K562 (cell line): ENCODE measurements at regions not wholly inside any gene's neighbourhood (a gene's known extent, or its start where the extent isn't known, plus 50 kb on each side); places are given as distances from the start of the nearest gene placed in this dataset.
A peak's percentile ranks its signal among the peaks of the same experiment; 100 is the strongest.

Experiments used
- ATAC-seq: fragments of 200-7000 bp; cut with Tn5 transposase; 3 replicates; pipeline ENCODE4 v1.9.1; 2020; ENCODE audit warnings: moderate library complexity
- BruUV-seq: library from RNA; stranded (reverse); fragments of 400-500 nt; replicated peaks from 2 replicates; lab custom pipeline; 2021; lab: Mats Ljungman, UMichigan
- CTCF ChIA-PET: fragments of 300-600 bp; formaldehyde crosslinking; extraction: SDS; loops from one replicate; lab custom pipeline; 2021; ENCODE audit warnings: low intra/inter-chr PET ratio; lab: Yijun Ruan, JAX
- POLR2A ChIA-PET: fragments of 300-600, 350-650 bp; sonication (Branson Sonifier 250); formaldehyde crosslinking; extraction: SDS; loops from one replicate; lab custom pipeline; 2021; ENCODE audit warnings: antibody characterized with exemption, inconsistent platforms; lab: Yijun Ruan, JAX
- DNase-seq, 4 experiments: peaks; one replicate each; pipeline versions ENCODE4 v3.0.0 to v3.0.0-alpha.2; 2011 to 2018; ENCODE audit warnings: low spot score in 3 of 4, mixed read lengths in 3 of 4; ENCODE audit errors: extremely low read depth in 1 of 4
- FAIRE-seq: peaks from 2 replicates; lab custom pipeline; 2011; peaks lifted over from hg19 to GRCh38; lab: Jason Lieb, UNC
- H2AFZ ChIP-seq: 2 replicates; pipeline ENCODE4 v1.6.0; 2011; ENCODE audit warnings: low read depth, low read length, control low read depth, inconsistent platforms
- H3K27ac ChIP-seq: fragments of 200-600 bp; 3 replicates; pipeline ENCODE4 v1.8.0; 2011; ENCODE audit warnings: low read depth, mild to moderate bottlenecking, control low read depth, inconsistent platforms, low read length, moderate library complexity, mixed read lengths; ENCODE audit errors: extremely low read depth
- H3K27me3 ChIP-seq, 2 experiments: fragments of 300-600 bp in 1 of 2; 2 replicates in 1 of 2; 3 replicates in 1 of 2; pipeline versions ENCODE4 v1.6.0 to v1.8.0; 2011; ENCODE audit warnings: inconsistent platforms in 2 of 2, low read length in 2 of 2, mild to moderate bottlenecking in 1 of 2, mixed read lengths in 1 of 2, moderate library complexity in 1 of 2; ENCODE audit not compliant: control insufficient read depth in 2 of 2, insufficient read depth in 2 of 2
- H3K36me3 ChIP-seq: fragments of 300-600 bp; 3 replicates; pipeline ENCODE4 v1.8.0; 2011; ENCODE audit warnings: mild to moderate bottlenecking, low read length, inconsistent platforms; ENCODE audit not compliant: control insufficient read depth, insufficient read depth
- H3K4me1 ChIP-seq, 2 experiments: fragments of 200-600 bp in 1 of 2; replicated peaks in 1 of 2; 2 replicates in 1 of 2; 3 replicates in 1 of 2; pipeline versions ENCODE4 v1.5.1 to v1.8.0; 2011; ENCODE audit warnings: inconsistent platforms in 2 of 2, low read length in 2 of 2, mild to moderate bottlenecking in 1 of 2, mixed read lengths in 1 of 2, moderate library complexity in 1 of 2; ENCODE audit not compliant: control insufficient read depth in 2 of 2, insufficient read depth in 2 of 2
- H3K4me2 ChIP-seq: 2 replicates; pipeline ENCODE4 v1.6.1; 2011; ENCODE audit warnings: low read length, control low read depth, inconsistent platforms, mixed read lengths; ENCODE audit not compliant: insufficient read depth
- H3K4me3 ChIP-seq: fragments of 200-600 bp; sonication (generic), shearing (Covaris generic); 2 replicates; pipeline ENCODE4 v1.5.1; 2016; ENCODE audit warnings: control low read depth, inconsistent platforms
- H3K79me2 ChIP-seq: fragments of 200-600 bp; 3 replicates; pipeline ENCODE4 v1.8.0; 2011; ENCODE audit warnings: low read length, inconsistent platforms; ENCODE audit not compliant: control insufficient read depth, insufficient read depth
- H3K9ac ChIP-seq, 2 experiments: 2 replicates each; pipeline versions ENCODE4 v1.6.0 to v1.6.1; 2011; ENCODE audit warnings: low read depth in 2 of 2, low read length in 2 of 2, control low read depth in 1 of 2, inconsistent platforms in 1 of 2, mild to moderate bottlenecking in 1 of 2, mixed read lengths in 1 of 2; ENCODE audit not compliant: insufficient read depth in 1 of 2
- H3K9me1 ChIP-seq: one replicate; pipeline ENCODE4 v1.6.0; 2011; ENCODE audit warnings: inconsistent platforms, mild to moderate bottlenecking, low read length, moderate library complexity; ENCODE audit not compliant: control insufficient read depth, insufficient read depth
- H3K9me3 ChIP-seq: replicated peaks from 2 replicates; pipeline ENCODE4 v1.5.1; 2011; ENCODE audit warnings: low read depth, low read length, inconsistent platforms; ENCODE audit not compliant: control insufficient read depth, insufficient read depth
- H4K20me1 ChIP-seq: replicated peaks from 2 replicates; pipeline ENCODE4 v1.6.1; 2011; ENCODE audit warnings: low read length, inconsistent platforms, mixed read lengths; ENCODE audit not compliant: control insufficient read depth, insufficient read depth
- ARHGAP35 ChIP-seq: fragments of 450-650 bp; IDR thresholded peaks from 2 replicates; pipeline ENCODE4 v1.6.1; 2018; ENCODE audit not compliant: partially characterized antibody
- ELF4 ChIP-seq: fragments of 450-650 bp; formaldehyde crosslinking; IDR thresholded peaks from 2 replicates; pipeline ENCODE4 v1.4.0; 2022; ENCODE audit warnings: missing genetic modification characterization
- EP300 ChIP-seq: IDR thresholded peaks from 2 replicates; pipeline ENCODE4 v1.6.1; 2012; ENCODE audit warnings: low read length, improper control_type of control experiment
- EZH2 ChIP-seq: IDR thresholded peaks from 2 replicates; pipeline ENCODE4 v1.6.1; 2012; ENCODE audit warnings: low read depth, mild to moderate bottlenecking, inconsistent platforms, low read length, borderline replicate concordance
- GATAD2B ChIP-seq: fragments of 450-650 bp; IDR thresholded peaks from 2 replicates; pipeline ENCODE4 v1.6.1; 2017; ENCODE audit warnings: mild to moderate bottlenecking, borderline replicate concordance
- LARP7 ChIP-seq: fragments of 450-650 bp; IDR thresholded peaks from 2 replicates; pipeline ENCODE4 v1.6.1; 2016
- MTA1 ChIP-seq: fragments of 450-650 bp; IDR thresholded peaks from 2 replicates; pipeline ENCODE4 v1.6.1; 2017; ENCODE audit warnings: borderline replicate concordance
- MTA2 ChIP-seq: fragments of 450-650 bp; IDR thresholded peaks from 2 replicates; pipeline ENCODE4 v1.6.1; 2016; ENCODE audit warnings: low read depth
- NCOA2 ChIP-seq, 2 experiments: fragments of 450-650 bp; IDR thresholded peaks; 2 replicates each; pipeline ENCODE4 v1.6.1; 2018; ENCODE audit warnings: mild to moderate bottlenecking in 2 of 2, moderate library complexity in 1 of 2; ENCODE audit not compliant: partially characterized antibody in 2 of 2
- PHF20 ChIP-seq: fragments of 450-650 bp; IDR thresholded peaks from 2 replicates; pipeline ENCODE4 v1.6.1; 2018; ENCODE audit not compliant: partially characterized antibody
- POLR2AphosphoS5 ChIP-seq: IDR thresholded peaks from 2 replicates; pipeline ENCODE4 v1.6.1; 2011; ENCODE audit warnings: mild to moderate bottlenecking, low read depth, low read length, moderate library complexity; ENCODE audit not compliant: control insufficient read depth, insufficient read depth
- RBM14 ChIP-seq: fragments of 200-400 bp; formaldehyde crosslinking; IDR thresholded peaks from 2 replicates; pipeline ENCODE4 v1.6.1; 2018; ENCODE audit warnings: low read depth, mild to moderate bottlenecking, low read length, moderate library complexity, borderline replicate concordance; ENCODE audit not compliant: insufficient read depth
- ZFP1 ChIP-seq: fragments of 450-650 bp; formaldehyde crosslinking; IDR thresholded peaks from 2 replicates; pipeline ENCODE4 v1.4.0; 2020; ENCODE audit warnings: mild to moderate bottlenecking, mixed read lengths
- ZFPM2 ChIP-seq: fragments of 250-450 bp; sonication (Bioruptor Pico); IDR thresholded peaks from 2 replicates; pipeline ENCODE4 v1.5.1; 2022; ENCODE audit warnings: mild to moderate bottlenecking
- ZNF143 ChIP-seq: sonication (generic); formaldehyde crosslinking; IDR thresholded peaks from 2 replicates; pipeline ENCODE4 v1.9.0; 2022; ENCODE audit warnings: mild to moderate bottlenecking, missing genetic modification reagents
- ZNF431 ChIP-seq: sonication (generic); formaldehyde crosslinking; IDR thresholded peaks from 2 replicates; pipeline ENCODE4 v1.8.0; 2022; ENCODE audit warnings: mild to moderate bottlenecking, missing genetic modification reagents
- ZNF764 ChIP-seq: fragments of 250-450 bp; sonication (Bioruptor Pico); IDR thresholded peaks from 2 replicates; pipeline ENCODE4 v1.4.0; 2020; ENCODE audit warnings: low read depth, mild to moderate bottlenecking, moderate library complexity
- ZNF780A ChIP-seq: fragments of 250-450 bp; sonication (Bioruptor Pico); IDR thresholded peaks from 2 replicates; pipeline ENCODE4 v1.5.0; 2021; ENCODE audit warnings: mild to moderate bottlenecking
- WGBS: fragments of 100-300 bp; shearing (Covaris generic); methylation state at CpG from one replicate; pipeline ENCODE4 v1.1.6; 2016; ENCODE audit warnings: low coverage, mixed read lengths; ENCODE audit not compliant: insufficient coverage; ENCODE audit errors: missing lambda C conversion rate; 5-methylcytosine and 5-hydroxymethylcytosine counted together
- in situ Hi-C: fragments of 300-500 bp; cut with MboI; formaldehyde crosslinking; loops from 4 replicates; pipeline ENCODE4 v1.15.0; 2018; ENCODE audit warnings: inconsistent platforms, mixed read lengths
- intact Hi-C: fragments of 100-400 bp; cut with micrococcal nuclease; formaldehyde crosslinking; loops from 2 replicates; pipeline ENCODE4 v1.14.2; 2022
- TF ChIP-seq, protein P1 (sequence below): fragments of 450-650 bp; IDR thresholded peaks from 2 replicates; pipeline ENCODE4 v1.6.1; 2016; ENCODE audit warnings: borderline replicate concordance
- TF ChIP-seq, protein P2 (sequence below): fragments of 250-450 bp; sonication (Bioruptor Pico); IDR thresholded peaks from 2 replicates; pipeline ENCODE4 v1.5.0; 2020; ENCODE audit warnings: mild to moderate bottlenecking
- TF ChIP-seq, protein P3 (sequence below): sonication (generic); formaldehyde crosslinking; IDR thresholded peaks from 2 replicates; pipeline ENCODE4 v1.8.0; 2022; ENCODE audit warnings: mild to moderate bottlenecking, missing genetic modification reagents

DNA sequence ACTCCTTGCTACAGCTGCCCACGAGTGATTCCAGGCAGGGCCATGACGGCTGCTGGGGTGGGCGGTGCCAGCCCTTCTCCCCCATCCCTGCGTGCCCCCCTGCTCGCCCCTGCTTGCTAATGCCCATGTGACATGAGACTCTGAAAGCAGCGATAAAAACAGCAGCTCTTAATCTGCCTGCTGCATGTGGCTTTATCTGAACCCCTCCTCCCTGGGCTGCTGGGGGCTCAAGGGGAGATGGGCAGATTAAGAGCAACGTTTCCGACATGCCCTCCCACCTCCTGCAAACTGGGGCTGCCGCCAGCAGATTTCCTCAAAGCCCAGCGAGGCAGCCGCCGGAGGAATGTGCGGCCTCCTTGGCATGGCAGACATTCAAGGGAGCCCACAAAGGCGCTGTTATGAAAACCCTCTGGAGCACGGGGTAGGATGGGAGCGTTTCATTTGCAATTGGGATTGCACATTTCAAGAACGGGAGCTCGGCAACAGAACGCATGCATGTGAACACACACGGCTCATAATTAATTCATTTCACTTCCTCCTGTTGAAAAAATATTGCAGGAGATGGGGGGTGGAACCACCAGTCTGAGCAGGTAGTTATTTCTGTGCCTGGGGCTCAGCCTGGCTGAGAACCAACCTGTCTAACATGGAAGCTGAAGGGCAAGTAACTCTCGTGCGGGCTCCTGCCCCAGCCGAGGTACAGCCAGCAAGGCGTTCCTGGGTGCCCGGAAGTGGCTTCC, 504.2 kb upstream of the PROK2 start:
- H3K4me1 ChIP-seq, result peaks cover 41 to 55% of the 10 kb centered on the region in 2 experiments
- ATAC-seq, result peak; percentile 70
- peak overlapping the region; percentile 68 for H2AFZ ChIP-seq
- intact Hi-C loops (loop anchor here (5.0 kb wide), 1 partner anchor 33 kb away; no protein-coding TSS in a partner anchor), in situ Hi-C loops (no loop called here)
- WGBS, result 3% methylated on average over 25 of the region's 25 CpGs
- FAIRE-seq, result peak; percentile 93
- no peaks in the 10 kb centered on the region for H3K9me1 ChIP-seq
- H3K36me3 ChIP-seq, result no peaks in the 10 kb centered on the region
- H3K9me3 ChIP-seq, result 0 out of 2 replicates have a peak, but pooled peaks cover 2% of the 10 kb centered on the region
- H3K4me3 ChIP-seq, result peak overlapping the region; percentile 26
- H3K4me2 ChIP-seq, result peak overlapping the region; percentile 70
- BruUV-seq, result TSS peak; percentile 90
- CTCF ChIA-PET, result no interaction called here
- no peaks in the 10 kb centered on the region for H3K27me3 ChIP-seq
- peak; percentile 28 to 88 (median 58) for DNase-seq
- H3K27ac ChIP-seq, result peak overlapping the region; percentile 78
- H3K79me2 ChIP-seq, result peaks cover 6% of the 10 kb centered on the region; the same call in 1 of the 3 replicates
- POLR2A ChIA-PET, result interaction anchor here (0.5 to 1.6 kb wide), 8 partner anchors 9 to 802 kb away, joined by 3 to 6 read pairs (median 4); no protein-coding TSS in a partner anchor
- H3K9ac ChIP-seq, result peak overlapping the region; percentile 66 to 88
- no peaks in the 10 kb centered on the region for H4K20me1 ChIP-seq
- TF ChIP-seq MTA1, result peak; percentile 78
- TF ChIP-seq PHF20, result no peak
- TF ChIP-seq RBM14, result no peak
- no peak for TF ChIP-seq ZNF764 (CRISPR knock-in tag)
- TF ChIP-seq NCOA2 (IDR thresholded peaks at IDR 0.05; ENCODE audit: partially characterized antibody in 2 of 2), result peak; percentile 34 to 64
- TF ChIP-seq ZNF780A (CRISPR knock-in tag), result no peak
- peak; percentile 96 for TF ChIP-seq EP300
- no peak for TF ChIP-seq ZNF143 (CRISPR knock-in tag)
- no peak for TF ChIP-seq ARHGAP35
- TF ChIP-seq ZFP1, result no peak
- TF ChIP-seq, protein P1, sequence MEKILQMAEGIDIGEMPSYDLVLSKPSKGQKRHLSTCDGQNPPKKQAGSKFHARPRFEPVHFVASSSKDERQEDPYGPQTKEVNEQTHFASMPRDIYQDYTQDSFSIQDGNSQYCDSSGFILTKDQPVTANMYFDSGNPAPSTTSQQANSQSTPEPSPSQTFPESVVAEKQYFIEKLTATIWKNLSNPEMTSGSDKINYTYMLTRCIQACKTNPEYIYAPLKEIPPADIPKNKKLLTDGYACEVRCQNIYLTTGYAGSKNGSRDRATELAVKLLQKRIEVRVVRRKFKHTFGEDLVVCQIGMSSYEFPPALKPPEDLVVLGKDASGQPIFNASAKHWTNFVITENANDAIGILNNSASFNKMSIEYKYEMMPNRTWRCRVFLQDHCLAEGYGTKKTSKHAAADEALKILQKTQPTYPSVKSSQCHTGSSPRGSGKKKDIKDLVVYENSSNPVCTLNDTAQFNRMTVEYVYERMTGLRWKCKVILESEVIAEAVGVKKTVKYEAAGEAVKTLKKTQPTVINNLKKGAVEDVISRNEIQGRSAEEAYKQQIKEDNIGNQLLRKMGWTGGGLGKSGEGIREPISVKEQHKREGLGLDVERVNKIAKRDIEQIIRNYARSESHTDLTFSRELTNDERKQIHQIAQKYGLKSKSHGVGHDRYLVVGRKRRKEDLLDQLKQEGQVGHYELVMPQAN, result no peak
- TF ChIP-seq ELF4 (CRISPR knock-in tag), result peak; percentile 78; the same call in 1 of the 2 replicates
- peak; percentile 90 for TF ChIP-seq GATAD2B
- peak; percentile 90 for TF ChIP-seq MTA2
- no peak for TF ChIP-seq ZNF431 (CRISPR knock-in tag)
- TF ChIP-seq, protein P2, sequence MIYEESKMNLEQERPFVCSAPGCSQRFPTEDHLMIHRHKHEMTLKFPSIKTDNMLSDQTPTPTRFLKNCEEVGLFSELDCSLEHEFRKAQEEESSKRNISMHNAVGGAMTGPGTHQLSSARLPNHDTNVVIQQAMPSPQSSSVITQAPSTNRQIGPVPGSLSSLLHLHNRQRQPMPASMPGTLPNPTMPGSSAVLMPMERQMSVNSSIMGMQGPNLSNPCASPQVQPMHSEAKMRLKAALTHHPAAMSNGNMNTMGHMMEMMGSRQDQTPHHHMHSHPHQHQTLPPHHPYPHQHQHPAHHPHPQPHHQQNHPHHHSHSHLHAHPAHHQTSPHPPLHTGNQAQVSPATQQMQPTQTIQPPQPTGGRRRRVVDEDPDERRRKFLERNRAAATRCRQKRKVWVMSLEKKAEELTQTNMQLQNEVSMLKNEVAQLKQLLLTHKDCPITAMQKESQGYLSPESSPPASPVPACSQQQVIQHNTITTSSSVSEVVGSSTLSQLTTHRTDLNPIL (CRISPR knock-in tag), result no peak
- no peak for TF ChIP-seq LARP7
- peak; percentile 91 for TF ChIP-seq POLR2AphosphoS5
- TF ChIP-seq, protein P3, sequence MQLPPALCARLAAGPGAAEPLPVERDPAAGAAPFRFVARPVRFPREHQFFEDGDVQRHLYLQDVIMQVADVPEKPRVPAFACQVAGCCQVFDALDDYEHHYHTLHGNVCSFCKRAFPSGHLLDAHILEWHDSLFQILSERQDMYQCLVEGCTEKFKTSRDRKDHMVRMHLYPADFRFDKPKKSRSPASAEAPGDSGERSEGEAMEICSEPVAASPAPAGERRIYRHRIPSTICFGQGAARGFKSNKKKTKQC, result no peak
- no peak for TF ChIP-seq EZH2
- no peak for TF ChIP-seq ZFPM2
